Activated naive CD8-positive, alpha-beta T cell (primary cell): ENCODE measurements at regions not wholly inside any gene's neighbourhood (a gene's known extent, or its start where the extent isn't known, plus 50 kb on each side); places are given as distances from the start of the nearest gene placed in this dataset.

ENCODE experiments used
- H3K27ac Mint-ChIP-seq: one replicate; pipeline ENCODE4 v1.8.0; 2021; ENCODE audit warnings: mixed read lengths
- H3K27me3 Mint-ChIP-seq: one replicate; pipeline ENCODE4 v1.8.0; 2021; ENCODE audit warnings: mixed read lengths
- H3K36me3 Mint-ChIP-seq: one replicate; pipeline ENCODE4 v1.8.0; 2021; ENCODE audit warnings: mixed read lengths
- H3K4me1 Mint-ChIP-seq: one replicate; pipeline ENCODE4 v1.8.0; 2021; ENCODE audit warnings: low read depth, mixed read lengths
- H3K4me3 Mint-ChIP-seq: one replicate; pipeline ENCODE4 v1.8.0; 2021; ENCODE audit warnings: mild to moderate bottlenecking, mixed read lengths
- H3K9me3 Mint-ChIP-seq: one replicate; pipeline ENCODE4 v1.8.0; 2021; ENCODE audit warnings: low read depth, mixed read lengths

GRCh38 chr3:124588036-124588435 is 142.2 kb upstream of the UMPS start:
- Mint-ChIP-seq H3K27ac (no peak overlapping the region), H3K27me3 (peaks cover 11% of the 10 kb centered on the region), H3K4me1 (peaks cover 36% of the 10 kb centered on the region), H3K9me3 (no peaks in the 10 kb centered on the region), H3K36me3 (no peaks in the 10 kb centered on the region), H3K4me3 (no peak overlapping the region)

- Mint-ChIP-seq H3K9me3 (no peaks in the 10 kb centered on the region), H3K4me3 (no peak overlapping the region), H3K4me1 (peaks cover 32% of the 10 kb centered on the region), H3K27ac (no peak overlapping the region), H3K27me3 (peaks cover 7% of the 10 kb centered on the region), H3K36me3 (no peaks in the 10 kb centered on the region)
Measured at GRCh38 chr3:124588794-124589193, 141.5 kb upstream of the UMPS start.

GRCh38 chr3:124591699-124592098 is 138.6 kb upstream of the UMPS start:
- peaks cover 8% of the 10 kb centered on the region for H3K27me3 Mint-ChIP-seq

GRCh38 chr3:124592658-124593441 is 137.4 kb upstream of the UMPS start:
- H3K27ac Mint-ChIP-seq: peak overlapping the region; percentile 54
- no peaks in the 10 kb centered on the region for H3K36me3 Mint-ChIP-seq
- peaks cover 8% of the 10 kb centered on the region for H3K27me3 Mint-ChIP-seq
- H3K9me3 Mint-ChIP-seq: no peaks in the 10 kb centered on the region
- no peak overlapping the region for H3K4me3 Mint-ChIP-seq
- H3K4me1 Mint-ChIP-seq: peaks cover 17% of the 10 kb centered on the region

More at GRCh38 chr3:124591699-124592098, 138.6 kb upstream of the UMPS start:
- H3K4me3 Mint-ChIP-seq: no peak overlapping the region
- no peak overlapping the region for H3K27ac Mint-ChIP-seq
- H3K4me1 Mint-ChIP-seq: peaks cover 17% of the 10 kb centered on the region
- no peaks in the 10 kb centered on the region for H3K9me3 Mint-ChIP-seq
- no peaks in the 10 kb centered on the region for H3K36me3 Mint-ChIP-seq

- peaks cover 15% of the 10 kb centered on the region for H3K4me1 Mint-ChIP-seq
- H3K27me3 Mint-ChIP-seq: peaks cover 5% of the 10 kb centered on the region
- H3K36me3 Mint-ChIP-seq: no peaks in the 10 kb centered on the region
- H3K27ac Mint-ChIP-seq: no peak overlapping the region
- no peaks in the 10 kb centered on the region for H3K9me3 Mint-ChIP-seq
- H3K4me3 Mint-ChIP-seq: no peak overlapping the region
Measured at GRCh38 chr3:124593442-124593829, 136.8 kb upstream of the UMPS start.

- H3K4me1 Mint-ChIP-seq: peaks cover 12% of the 10 kb centered on the region
- H3K4me3 Mint-ChIP-seq: no peak overlapping the region
- no peaks in the 10 kb centered on the region for H3K9me3 Mint-ChIP-seq
- H3K27me3 Mint-ChIP-seq: peaks cover 5% of the 10 kb centered on the region
- H3K36me3 Mint-ChIP-seq: no peaks in the 10 kb centered on the region
- no peak overlapping the region for H3K27ac Mint-ChIP-seq
Measured at GRCh38 chr3:124594581-124594980, 135.7 kb upstream of the UMPS start.

GRCh38 chr3:124597273-124597672 is 133.0 kb upstream of the UMPS start:
- Mint-ChIP-seq H3K27me3 (peaks cover 4% of the 10 kb centered on the region), H3K36me3 (no peaks in the 10 kb centered on the region), H3K9me3 (no peaks in the 10 kb centered on the region), H3K4me1 (peaks cover 7% of the 10 kb centered on the region), H3K27ac (no peak overlapping the region), H3K4me3 (no peak overlapping the region)

- Mint-ChIP-seq H3K36me3 (no peaks in the 10 kb centered on the region), H3K4me1 (peaks cover 3% of the 10 kb centered on the region), H3K27ac (no peak overlapping the region), H3K4me3 (no peak overlapping the region), H3K9me3 (no peaks in the 10 kb centered on the region), H3K27me3 (peaks cover 6% of the 10 kb centered on the region)
Measured at GRCh38 chr3:124597979-124598378, 132.3 kb upstream of the UMPS start.

- no peaks in the 10 kb centered on the region for H3K36me3 Mint-ChIP-seq
- H3K4me3 Mint-ChIP-seq: no peak overlapping the region
- no peaks in the 10 kb centered on the region for H3K4me1 Mint-ChIP-seq
- H3K27me3 Mint-ChIP-seq: peaks cover 6% of the 10 kb centered on the region
- H3K27ac Mint-ChIP-seq: no peak overlapping the region
- H3K9me3 Mint-ChIP-seq: no peaks in the 10 kb centered on the region
Measured at GRCh38 chr3:124599147-124599765, 131.0 kb upstream of the UMPS start.

- H3K27me3 Mint-ChIP-seq: peaks cover 6% of the 10 kb centered on the region
- H3K9me3 Mint-ChIP-seq: no peaks in the 10 kb centered on the region
- no peaks in the 10 kb centered on the region for H3K36me3 Mint-ChIP-seq
- H3K4me1 Mint-ChIP-seq: no peaks in the 10 kb centered on the region
- no peak overlapping the region for H3K27ac Mint-ChIP-seq
- no peak overlapping the region for H3K4me3 Mint-ChIP-seq
Measured at GRCh38 chr3:124599779-124600693, 130.2 kb upstream of the UMPS start.

- Mint-ChIP-seq H3K27ac (no peak overlapping the region), H3K27me3 (peaks cover 5% of the 10 kb centered on the region), H3K36me3 (no peaks in the 10 kb centered on the region), H3K4me1 (no peaks in the 10 kb centered on the region), H3K9me3 (no peaks in the 10 kb centered on the region), H3K4me3 (no peak overlapping the region)
Measured at GRCh38 chr3:124600765-124601164, 129.5 kb upstream of the UMPS start.

GRCh38 chr3:124601190-124601589 is 129.1 kb upstream of the UMPS start:
- no peak overlapping the region for H3K4me3 Mint-ChIP-seq
- no peak overlapping the region for H3K27ac Mint-ChIP-seq
- no peaks in the 10 kb centered on the region for H3K36me3 Mint-ChIP-seq
- H3K4me1 Mint-ChIP-seq: no peaks in the 10 kb centered on the region
- H3K27me3 Mint-ChIP-seq: peaks cover 5% of the 10 kb centered on the region
- H3K9me3 Mint-ChIP-seq: no peaks in the 10 kb centered on the region

GRCh38 chr3:124602980-124603627 is 127.1 kb upstream of the UMPS start:
- Mint-ChIP-seq H3K36me3 (no peaks in the 10 kb centered on the region), H3K27ac (no peak overlapping the region), H3K27me3 (peaks cover 5% of the 10 kb centered on the region), H3K4me3 (no peak overlapping the region), H3K4me1 (no peaks in the 10 kb centered on the region), H3K9me3 (no peaks in the 10 kb centered on the region)

- Mint-ChIP-seq H3K27ac (no peak overlapping the region), H3K4me1 (no peaks in the 10 kb centered on the region), H3K9me3 (no peaks in the 10 kb centered on the region), H3K27me3 (peaks cover 5% of the 10 kb centered on the region), H3K4me3 (no peak overlapping the region), H3K36me3 (no peaks in the 10 kb centered on the region)
Measured at GRCh38 chr3:124605781-124606579, 124.3 kb upstream of the UMPS start.
